H1 (cell line): ENCODE measurements at regions not wholly inside any gene's neighbourhood (a gene's known extent, or its start where the extent isn't known, plus 50 kb on each side); places are given as distances from the start of the nearest gene placed in this dataset.

ENCODE experiments used
- CTCF ChIA-PET: fragments of 300-600 bp; sonication (Branson Sonifier 250); formaldehyde crosslinking; loops from one replicate; lab custom pipeline; 2021; ENCODE audit not compliant: partially characterized antibody; lab: Charles Lee
- POLR2A ChIA-PET: fragments of 300-600 bp; sonication (Branson Sonifier 250); formaldehyde crosslinking; loops from one replicate; lab custom pipeline; 2021; ENCODE audit warnings: inconsistent platforms; ENCODE audit not compliant: partially characterized antibody; lab: Charles Lee
- DNase-seq, 2 experiments: peaks; one replicate each; pipeline versions ENCODE4 v3.0.0 to v3.0.0-alpha.2; 2010 to 2022; ENCODE audit warnings: low spot score in 2 of 2, low read depth in 1 of 2, mixed read lengths in 1 of 2
- FAIRE-seq: peaks from 2 replicates; lab custom pipeline; 2011; peaks lifted over from hg19 to GRCh38; lab: Jason Lieb, UNC
- H2AFZ ChIP-seq: 2 replicates; pipeline ENCODE4 v1.8.1; 2012; ENCODE audit warnings: low read length, inconsistent platforms
- H2AK5ac ChIP-seq: 2 replicates; pipeline ENCODE4 v1.6.1; 2013; ENCODE audit warnings: low read depth, low read length
- H2BK120ac ChIP-seq: replicated peaks from 2 replicates; pipeline ENCODE3; 2013; ENCODE audit warnings: low read depth, low read length, inconsistent platforms
- H2BK12ac ChIP-seq: 2 replicates; pipeline ENCODE4 v1.6.1; 2013; ENCODE audit warnings: low read depth, low read length
- H2BK15ac ChIP-seq: 2 replicates; pipeline ENCODE4 v1.6.1; 2013; ENCODE audit warnings: low read length
- H2BK20ac ChIP-seq: 2 replicates; pipeline ENCODE4 v1.6.1; 2013; ENCODE audit warnings: low read length
- H2BK5ac ChIP-seq: 2 replicates; pipeline ENCODE4 v1.6.1; 2013; ENCODE audit warnings: low read depth, low read length
- H3K14ac ChIP-seq: 2 replicates; pipeline ENCODE4 v1.6.1; 2013; ENCODE audit warnings: inconsistent platforms; ENCODE audit not compliant: insufficient read length
- H3K18ac ChIP-seq: 2 replicates; pipeline ENCODE4 v1.6.1; 2013; ENCODE audit warnings: low read length; ENCODE audit errors: extremely low read depth
- H3K23ac ChIP-seq: 2 replicates; pipeline ENCODE4 v1.6.1; 2013; ENCODE audit warnings: inconsistent platforms; ENCODE audit not compliant: insufficient read length
- H3K23me2 ChIP-seq: 2 replicates; pipeline ENCODE4 v1.6.1; 2013; ENCODE audit warnings: low read depth, low read length
- H3K27ac ChIP-seq: 2 replicates; pipeline ENCODE4 v1.6.1; 2011; ENCODE audit warnings: low read depth, low read length, inconsistent platforms
- H3K27me3 ChIP-seq, 4 experiments: replicated peaks in 1 of 4; 1 replicate in 1 of 4; 2 replicates in 3 of 4; pipeline versions ENCODE4 v1.6.1 to v1.8.1; 2011 to 2013; ENCODE audit warnings: low read length in 3 of 4, mild to moderate bottlenecking in 3 of 4, inconsistent platforms in 2 of 4, mixed read lengths in 2 of 4, moderate library complexity in 1 of 4; ENCODE audit not compliant: control insufficient read depth in 3 of 4, insufficient read depth in 3 of 4; ENCODE audit errors: extremely low read depth in 1 of 4
- H3K36me3 ChIP-seq, 4 experiments: 2 replicates each; pipeline versions ENCODE4 v1.6.1 to v1.8.1; 2011 to 2013; ENCODE audit warnings: mild to moderate bottlenecking in 4 of 4, low read length in 3 of 4, moderate library complexity in 2 of 4, control low read depth in 1 of 4, inconsistent platforms in 1 of 4; ENCODE audit not compliant: insufficient read depth in 4 of 4, control insufficient read depth in 2 of 4
- H3K4ac ChIP-seq: replicated peaks from 2 replicates; pipeline ENCODE3; 2013; ENCODE audit warnings: low read length, low read depth, mixed read lengths, inconsistent platforms; ENCODE audit not compliant: insufficient read length
- H3K4me1 ChIP-seq, 4 experiments: replicated peaks in 1 of 4; 1 replicate in 1 of 4; 2 replicates in 3 of 4; pipeline versions ENCODE4 v1.6.1 to v1.8.1; 2011 to 2013; ENCODE audit warnings: low read length in 3 of 4, inconsistent platforms in 2 of 4, mixed read lengths in 1 of 4; ENCODE audit not compliant: insufficient read depth in 4 of 4, control insufficient read depth in 3 of 4
- H3K4me2 ChIP-seq, 2 experiments: 2 replicates each; pipeline versions ENCODE4 v1.6.1 to v1.8.1; 2011 to 2013; ENCODE audit warnings: low read depth in 2 of 2, low read length in 2 of 2, control low read depth in 1 of 2, inconsistent platforms in 1 of 2, mild to moderate bottlenecking in 1 of 2; ENCODE audit not compliant: insufficient read depth in 1 of 2
- H3K4me3 ChIP-seq, 4 experiments: fragments of 200-600, 300-600 bp in 1 of 4; sonication (generic), shearing (Covaris generic), sonication (Bioruptor Twin) in 1 of 4; 2 replicates each; pipeline versions ENCODE4 v1.5.1 to v1.8.1; 2011 to 2016; ENCODE audit warnings: low read length in 4 of 4, low read depth in 3 of 4, control low read depth in 2 of 4, inconsistent platforms in 2 of 4, mild to moderate bottlenecking in 2 of 4, mixed read lengths in 1 of 4, moderate library complexity in 1 of 4; ENCODE audit not compliant: insufficient read depth in 2 of 4; ENCODE audit errors: extremely low read depth in 1 of 4
- H3K56ac ChIP-seq: replicated peaks from 2 replicates; pipeline ENCODE3; 2013; ENCODE audit warnings: low read depth, mild to moderate bottlenecking, mixed read lengths, low read length, inconsistent platforms; ENCODE audit not compliant: insufficient read length
- H3K79me1 ChIP-seq: 2 replicates; pipeline ENCODE4 v1.6.1; 2013; ENCODE audit warnings: low read depth, low read length, control low read depth
- H3K79me2 ChIP-seq, 2 experiments: 2 replicates each; pipeline versions ENCODE4 v1.6.1 to v1.8.1; 2012 to 2013; ENCODE audit warnings: low read length in 2 of 2, mild to moderate bottlenecking in 2 of 2, inconsistent platforms in 1 of 2; ENCODE audit not compliant: insufficient read depth in 2 of 2, control insufficient read depth in 1 of 2
- H3K9ac ChIP-seq, 4 experiments: replicated peaks in 1 of 4; 1 replicate in 1 of 4; 2 replicates in 3 of 4; pipeline versions ENCODE4 v1.6.1 to v1.8.1; 2011 to 2013; ENCODE audit warnings: low read depth in 3 of 4, low read length in 3 of 4, control low read depth in 2 of 4, mild to moderate bottlenecking in 2 of 4, moderate library complexity in 2 of 4, inconsistent platforms in 1 of 4; ENCODE audit errors: extremely low read depth in 1 of 4
- H3K9me3 ChIP-seq, 2 experiments: 2 replicates each; pipeline versions ENCODE4 v1.6.1 to v1.8.1; 2012 to 2013; ENCODE audit warnings: mild to moderate bottlenecking in 2 of 2, moderate library complexity in 2 of 2, control low read depth in 1 of 2, inconsistent platforms in 1 of 2, low read depth in 1 of 2, low read length in 1 of 2, mixed read lengths in 1 of 2; ENCODE audit not compliant: insufficient read depth in 2 of 2
- H4K20me1 ChIP-seq, 2 experiments: replicated peaks in 1 of 2; 2 replicates each; pipeline versions ENCODE3 to v1.8.1; 2011 to 2013; ENCODE audit warnings: inconsistent platforms in 2 of 2, low read length in 2 of 2, mild to moderate bottlenecking in 1 of 2; ENCODE audit not compliant: insufficient read depth in 2 of 2, control insufficient read depth in 1 of 2
- H4K5ac ChIP-seq: 2 replicates; pipeline ENCODE4 v1.6.1; 2013; ENCODE audit warnings: low read length, low read depth, mixed read lengths, inconsistent platforms; ENCODE audit not compliant: insufficient read length
- H4K8ac ChIP-seq: 2 replicates; pipeline ENCODE4 v1.8.0; 2013; ENCODE audit warnings: mild to moderate bottlenecking, moderate library complexity, low read length, inconsistent platforms; ENCODE audit not compliant: insufficient read depth; ENCODE audit errors: extremely low read depth
- H4K91ac ChIP-seq: replicated peaks from 2 replicates; pipeline ENCODE3; 2013; ENCODE audit warnings: low read length, mixed read lengths, inconsistent platforms; ENCODE audit not compliant: insufficient read length
- GABPA ChIP-seq: IDR thresholded peaks from 2 replicates; pipeline ENCODE4 v1.6.1; 2011; ENCODE audit warnings: mild to moderate bottlenecking, low read length, moderate library complexity, borderline replicate concordance; ENCODE audit not compliant: insufficient read depth
- KDM4A ChIP-seq: IDR thresholded peaks from one replicate; pipeline ENCODE4 v1.7.1; 2012; ENCODE audit warnings: low read depth, mild to moderate bottlenecking, moderate library complexity, low read length, inconsistent platforms; ENCODE audit not compliant: severe bottlenecking
- KDM5A ChIP-seq: fragments of 200-600 bp; IDR thresholded peaks from 2 replicates; pipeline ENCODE4 v1.7.1; 2012; ENCODE audit warnings: mild to moderate bottlenecking, low read length, inconsistent platforms, mixed read lengths
- NANOG ChIP-seq: IDR thresholded peaks from 2 replicates; pipeline ENCODE4 v1.6.1; 2011; ENCODE audit warnings: low read length, low read depth, mild to moderate bottlenecking, inconsistent platforms; ENCODE audit not compliant: insufficient read depth, poor library complexity, severe bottlenecking
- RBBP5 ChIP-seq: IDR thresholded peaks from 2 replicates; pipeline ENCODE4 v1.7.1; 2012; ENCODE audit warnings: low read depth, mild to moderate bottlenecking, inconsistent platforms, low read length, moderate library complexity, borderline replicate concordance
- RFX5 ChIP-seq: IDR thresholded peaks from 2 replicates; pipeline ENCODE4 v1.6.1; 2011; ENCODE audit warnings: low read depth, low read length, improper control_type of control experiment, borderline replicate concordance
- SAP30 ChIP-seq: fragments of 300-600 bp; sonication (generic); IDR thresholded peaks from 2 replicates; pipeline ENCODE4 v1.7.1; 2012; ENCODE audit warnings: low read length, moderate library complexity, mild to moderate bottlenecking, inconsistent platforms; ENCODE audit not compliant: insufficient read depth, insufficient replicate concordance
- SIX5 ChIP-seq: IDR thresholded peaks from 2 replicates; pipeline ENCODE4 v1.6.1; 2011; ENCODE audit warnings: mild to moderate bottlenecking, low read depth, low read length
- SP1 ChIP-seq: IDR thresholded peaks from 2 replicates; pipeline ENCODE4 v1.6.1; 2011; ENCODE audit warnings: low read depth, low read length
- SRF ChIP-seq: IDR thresholded peaks from 2 replicates; pipeline ENCODE4 v1.6.1; 2011; ENCODE audit warnings: mild to moderate bottlenecking, low read depth, low read length, moderate library complexity
- TAF1 ChIP-seq: IDR thresholded peaks from 2 replicates; pipeline ENCODE4 v1.6.1; 2011; ENCODE audit warnings: mild to moderate bottlenecking, low read depth, low read length
- TEAD4 ChIP-seq: IDR thresholded peaks from 2 replicates; pipeline ENCODE4 v1.6.1; 2012; ENCODE audit warnings: low read depth, low read length, inconsistent platforms, mixed read lengths
- WGBS, 2 experiments: shearing (Covaris generic) in 1 of 2; methylation state at CpG; one replicate each; pipeline versions ENCODE4 v1.1.6 to v1.1.7; 2013 to 2015; ENCODE audit warnings: low lambda C conversion rate in 2 of 2, mixed read lengths in 2 of 2, inconsistent platforms in 1 of 2, low coverage in 1 of 2, missing lambda C conversion rate in 1 of 2; ENCODE audit not compliant: insufficient replicate concordance in 2 of 2, insufficient coverage in 1 of 2, insufficient read length in 1 of 2; ENCODE audit errors: extremely low coverage in 1 of 2, missing lambda C conversion rate in 1 of 2; 5-methylcytosine and 5-hydroxymethylcytosine counted together
- TF ChIP-seq, protein P1 (sequence below): IDR thresholded peaks from 2 replicates; pipeline ENCODE4 v1.6.1; 2011; ENCODE audit warnings: low read depth, mild to moderate bottlenecking, low read length; ENCODE audit not compliant: insufficient read depth

DNA sequence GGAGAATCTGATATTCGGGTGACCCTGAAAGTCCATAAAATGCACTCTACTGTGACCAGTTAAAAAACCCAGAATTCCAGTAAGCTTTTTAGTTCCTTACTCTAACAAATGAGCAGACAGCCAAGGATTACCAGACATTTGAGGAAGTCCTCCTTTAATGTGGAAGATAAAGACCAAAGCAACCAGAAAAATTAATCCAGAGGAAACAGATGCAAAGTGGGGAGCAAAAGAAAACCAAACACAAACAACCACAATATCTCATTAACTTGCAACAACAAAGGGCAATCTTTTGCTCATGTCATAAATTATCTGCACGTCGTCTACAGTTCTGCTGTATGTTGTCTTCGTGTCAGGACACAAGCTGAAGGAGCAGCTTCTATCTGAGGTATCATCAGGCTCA, 164.4 kb downstream of the PJA1 start:
- no peak overlapping the region for H4K8ac ChIP-seq
- no peak overlapping the region for H2BK15ac ChIP-seq
- no peaks in the 10 kb centered on the region for H3K79me2 ChIP-seq
- no peak overlapping the region for H2BK5ac ChIP-seq
- H3K9ac ChIP-seq = no peak overlapping the region
- no peak overlapping the region for H3K4me2 ChIP-seq
- H2BK20ac ChIP-seq = no peak overlapping the region
- H3K14ac ChIP-seq = no peak overlapping the region
- no peak for FAIRE-seq
- CTCF ChIA-PET = interaction anchor here (0.6 kb wide), 1 partner anchor 387 kb away, joined by 3 read pairs; no protein-coding TSS in a partner anchor
- POLR2A ChIA-PET = no interaction called here
- no peak overlapping the region for H3K4me3 ChIP-seq
- no peaks in the 10 kb centered on the region; a peak in 1 of 7 replicates for H3K4me1 ChIP-seq
- H3K4ac ChIP-seq = no peak overlapping the region
- H4K20me1 ChIP-seq = no peaks in the 10 kb centered on the region
- no peak overlapping the region for H2BK120ac ChIP-seq
- no peak overlapping the region for H3K18ac ChIP-seq
- 80% methylated on average over 4 of the region's 4 CpGs; no CpG with 5 or more reads in 1 of the 2 experiments for WGBS, 2 experiments
- no peak for DNase-seq
- H4K91ac ChIP-seq = no peak overlapping the region
- no peaks in the 10 kb centered on the region for H3K27me3 ChIP-seq
- H4K5ac ChIP-seq = no peak overlapping the region
- no peaks in the 10 kb centered on the region for H3K9me3 ChIP-seq
- H3K23me2 ChIP-seq = no peaks in the 10 kb centered on the region
- no peaks in the 10 kb centered on the region for H3K79me1 ChIP-seq
- H2AFZ ChIP-seq = no peak overlapping the region
- no peak overlapping the region for H3K56ac ChIP-seq
- H3K36me3 ChIP-seq = no peaks in the 10 kb centered on the region
- H2AK5ac ChIP-seq = no peak overlapping the region
- H3K23ac ChIP-seq = no peak overlapping the region
- H3K27ac ChIP-seq = no peak overlapping the region
- no peak overlapping the region for H2BK12ac ChIP-seq
- TF ChIP-seq SP1 = no peak
- no peak for TF ChIP-seq SAP30
- TF ChIP-seq KDM4A = no peak
- TF ChIP-seq KDM5A = no peak
- no peak for TF ChIP-seq SRF
- TF ChIP-seq TAF1 = no peak
- no peak for TF ChIP-seq SIX5
- TF ChIP-seq, protein P1, sequence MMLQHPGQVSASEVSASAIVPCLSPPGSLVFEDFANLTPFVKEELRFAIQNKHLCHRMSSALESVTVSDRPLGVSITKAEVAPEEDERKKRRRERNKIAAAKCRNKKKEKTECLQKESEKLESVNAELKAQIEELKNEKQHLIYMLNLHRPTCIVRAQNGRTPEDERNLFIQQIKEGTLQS = no peak
- no peak for TF ChIP-seq RBBP5
- no peak for TF ChIP-seq NANOG
- no peak for TF ChIP-seq RFX5
- TF ChIP-seq TEAD4 = no peak
- no peak for TF ChIP-seq GABPA
